GM23248 (cell line): ENCODE measurements at regions not wholly inside any gene's neighbourhood (a gene's known extent, or its start where the extent isn't known, plus 50 kb on each side); places are given as distances from the start of the nearest gene placed in this dataset.

ENCODE experiments used
- EZH2 ChIP-seq: fragments of 200-600 bp; sonication (generic); IDR thresholded peaks from 2 replicates; pipeline ENCODE4 v1.6.1; 2018; ENCODE audit warnings: antibody characterized with exemption, mild to moderate bottlenecking; ENCODE audit not compliant: insufficient read depth, poor library complexity, severe bottlenecking
- EZH2phosphoT487 ChIP-seq: fragments of 200-600 bp; sonication (generic); IDR thresholded peaks from 2 replicates; pipeline ENCODE4 v1.6.1; 2018; ENCODE audit warnings: antibody characterized with exemption, moderate library complexity, mild to moderate bottlenecking, low read depth; ENCODE audit not compliant: insufficient read depth

- TF ChIP-seq EZH2 (no peak), EZH2phosphoT487 (no peak)
These were observed 895.6 kb upstream of the MAP3K7 start for GRCh38 chr6:91482498-91482897.
